Activated CD8-positive, alpha-beta memory T cell treated with anti-CD3 and anti-CD28 coated beads for 1 hour (primary cell): ENCODE measurements at regions not wholly inside any gene's neighbourhood (a gene's known extent, or its start where the extent isn't known, plus 50 kb on each side); places are given as distances from the start of the nearest gene placed in this dataset.
"Not testable (repeated sequence)": the region's sequence is repeated elsewhere in the genome, so short reads cannot be mapped to it uniquely, and the experiment has no call there.

Experiments used
- DNase-seq, 2 donors: peaks; one replicate each; pipeline ENCODE4 v3.0.0-alpha.2; 2020; ENCODE audit warnings: low read depth in 1 of 2; ENCODE audit errors: extremely low read depth in 1 of 2

GRCh38 chr14:87443787-87444186 lies 549.2 kb downstream of the GALC start:
- DNase-seq: no peak

DNA sequence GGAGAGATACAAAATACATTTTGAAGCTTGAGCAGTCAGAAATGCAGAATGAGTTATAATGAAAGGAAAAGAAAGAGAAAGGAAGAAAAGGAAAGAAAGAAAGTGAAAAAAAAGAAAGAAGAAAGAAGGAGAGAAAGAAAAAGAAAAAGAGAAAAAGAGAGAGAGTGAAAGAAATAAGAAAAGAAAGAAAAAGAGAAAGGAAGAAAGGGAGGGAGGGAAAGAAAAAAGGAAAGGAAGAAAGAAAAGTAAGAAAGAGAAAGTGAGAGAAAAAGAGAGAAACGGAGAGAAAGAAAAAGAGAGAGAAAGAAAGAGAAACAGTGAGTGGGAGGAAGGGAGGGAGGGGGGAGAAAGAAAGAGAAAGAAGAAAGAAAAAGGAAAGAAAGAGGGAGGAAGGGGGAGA lies 549.9 kb downstream of the GALC start:
- no peak for DNase-seq

- DNase-seq: no peak
Observed at GRCh38 chr14:87437158-87437557, 555.8 kb downstream of the GALC start.

- DNase-seq: no peak
Observed at GRCh38 chr14:87434680-87435079, 558.3 kb downstream of the GALC start.

- no peak for DNase-seq
Observed at GRCh38 chr14:87434011-87434410, 559.0 kb downstream of the GALC start.

DNA sequence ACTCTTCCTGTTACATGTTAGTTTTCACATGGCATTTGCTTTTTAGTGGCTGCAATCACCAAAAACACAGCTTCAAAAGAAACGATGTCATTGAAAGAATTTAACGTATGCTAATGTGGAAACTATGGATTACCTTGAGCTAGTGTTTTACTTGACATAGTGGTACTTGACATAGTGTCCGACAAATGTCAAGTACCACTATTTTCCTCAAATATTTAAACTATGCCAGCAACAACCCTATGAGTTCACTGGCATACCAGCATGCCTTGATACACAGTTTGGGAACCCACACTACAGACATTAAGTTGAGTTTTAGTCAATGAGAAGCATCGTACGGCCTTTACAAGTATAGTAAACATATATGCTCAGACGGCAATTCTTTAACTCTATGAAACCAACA lies 560.3 kb downstream of the GALC start:
- DNase-seq: no peak

DNA sequence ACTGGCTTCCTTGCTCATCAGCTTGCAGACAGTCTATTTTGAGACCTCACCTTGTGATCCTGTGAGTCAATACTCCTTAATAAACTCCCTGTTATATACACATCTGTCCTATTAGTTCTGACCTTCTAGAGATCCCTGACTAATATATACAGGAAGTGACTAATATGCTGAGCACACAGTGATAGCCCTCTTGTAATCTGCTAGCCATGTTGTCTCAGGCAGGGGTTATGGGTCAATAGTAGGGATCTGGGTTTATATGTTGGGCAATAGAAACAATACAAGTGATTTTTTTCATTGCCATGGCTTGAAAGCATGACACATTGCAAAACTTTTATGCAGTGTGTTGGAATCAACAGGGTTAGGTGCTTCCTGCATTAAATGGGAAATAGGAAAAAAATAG lies 562.2 kb downstream of the GALC start:
- DNase-seq: no peak

- no peak for DNase-seq
Observed at GRCh38 chr14:87430214-87430613, 562.8 kb downstream of the GALC start.

DNA sequence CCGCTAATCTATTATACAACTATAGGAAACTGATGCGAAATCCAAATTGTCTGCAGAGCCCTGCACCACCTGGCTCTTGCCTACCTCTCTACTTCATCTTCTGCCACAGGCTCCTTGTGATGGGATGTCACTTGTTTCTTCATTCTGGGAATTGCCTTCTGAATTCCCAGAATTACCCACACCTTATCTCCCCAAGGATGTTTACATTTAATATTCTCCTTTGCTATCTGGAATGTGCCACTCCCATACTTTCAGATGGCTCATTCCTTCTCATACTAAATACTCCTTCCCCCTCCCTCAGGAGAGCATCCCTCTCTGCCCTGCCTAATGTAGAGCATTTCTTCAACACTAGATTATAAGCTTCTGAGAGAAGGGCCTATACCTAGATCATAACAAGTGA lies 573.1 kb downstream of the GALC start:
- DNase-seq: no peak

DNA sequence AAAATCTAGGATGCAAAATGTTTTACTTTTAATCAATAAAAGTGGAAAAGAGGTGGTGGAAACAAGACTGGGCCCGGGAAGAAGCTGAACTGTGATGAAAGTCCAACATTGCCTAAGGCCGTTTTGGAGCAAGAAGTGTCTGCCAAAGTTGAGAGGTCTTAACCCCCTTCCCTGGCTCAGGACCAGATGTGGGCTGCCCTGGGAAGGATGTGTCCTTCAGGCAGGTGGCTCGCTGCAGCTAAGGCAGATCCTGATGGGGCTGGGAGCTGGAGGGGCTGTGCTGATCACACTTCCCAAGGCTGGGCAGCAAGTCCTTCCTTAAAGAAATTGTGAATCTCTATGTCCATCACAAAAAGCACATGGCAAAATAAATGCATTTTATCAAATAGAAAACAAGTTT lies 581.6 kb downstream of the GALC start:
- no peak for DNase-seq

GRCh38 chr14:87409393-87409792 lies 583.6 kb downstream of the GALC start:
- DNase-seq: no peak

DNA sequence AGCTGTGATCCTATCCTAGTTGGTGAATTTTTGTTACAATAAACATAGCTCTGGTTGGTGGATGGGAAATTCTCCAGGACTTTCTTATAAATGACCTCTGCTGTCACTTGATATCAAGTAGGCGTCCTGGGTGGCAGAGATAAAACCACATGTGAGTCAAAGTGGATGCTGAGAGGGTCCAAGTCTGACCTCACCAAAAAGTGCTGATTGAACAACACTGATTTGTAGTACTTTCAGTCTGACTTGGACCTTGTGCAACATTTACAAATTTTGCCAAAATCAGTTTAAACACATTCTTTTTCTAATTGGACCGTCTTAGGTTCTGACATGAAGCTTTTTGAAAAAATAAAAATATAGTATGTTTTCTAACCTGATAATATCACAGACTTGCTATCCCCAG lies 585.6 kb downstream of the GALC start:
- DNase-seq: no peak

DNA sequence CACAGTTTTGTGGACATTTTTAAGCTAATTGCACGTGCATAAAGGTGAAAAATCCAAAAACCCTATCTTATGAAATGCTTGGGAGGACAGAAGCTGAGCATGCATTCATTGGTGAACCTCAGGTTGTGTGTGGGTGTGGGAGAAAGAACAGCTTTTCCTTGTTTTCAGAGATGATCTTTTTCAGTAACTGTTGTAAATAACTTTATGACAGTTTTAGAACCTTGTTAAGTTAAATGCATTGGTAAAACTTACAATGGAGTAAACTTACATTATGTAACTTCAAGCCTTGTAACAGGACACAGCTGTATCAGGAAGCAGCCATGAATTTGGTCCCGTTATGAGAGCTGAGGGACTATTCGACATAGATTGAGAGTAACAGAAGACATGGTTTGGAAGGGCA lies 587.4 kb downstream of the GALC start:
- no peak for DNase-seq

- no peak for DNase-seq
Observed at GRCh38 chr14:87397499-87397898, 595.5 kb downstream of the GALC start.

- no peak for DNase-seq
Observed at GRCh38 chr14:87391066-87391465, 601.9 kb downstream of the GALC start.

DNA sequence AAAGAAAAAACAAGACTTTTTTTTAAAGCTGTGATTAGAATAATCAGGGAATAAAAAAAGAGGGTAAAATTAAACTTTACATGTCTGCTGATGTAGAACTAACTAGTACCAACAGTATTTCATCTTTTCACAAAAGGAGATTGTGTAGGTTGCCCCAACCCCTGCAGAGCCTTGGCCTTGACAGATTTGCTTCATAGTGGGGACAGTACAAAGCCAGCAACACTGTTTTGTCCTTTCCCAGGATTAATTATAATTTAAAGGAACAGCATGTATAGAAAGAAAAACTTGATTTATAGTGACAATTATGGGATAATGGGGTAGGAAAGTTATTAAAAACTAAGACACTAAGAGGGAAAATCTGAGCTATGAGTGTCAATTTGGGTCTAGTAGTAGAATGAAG lies 604.0 kb downstream of the GALC start:
- DNase-seq: no peak

DNA sequence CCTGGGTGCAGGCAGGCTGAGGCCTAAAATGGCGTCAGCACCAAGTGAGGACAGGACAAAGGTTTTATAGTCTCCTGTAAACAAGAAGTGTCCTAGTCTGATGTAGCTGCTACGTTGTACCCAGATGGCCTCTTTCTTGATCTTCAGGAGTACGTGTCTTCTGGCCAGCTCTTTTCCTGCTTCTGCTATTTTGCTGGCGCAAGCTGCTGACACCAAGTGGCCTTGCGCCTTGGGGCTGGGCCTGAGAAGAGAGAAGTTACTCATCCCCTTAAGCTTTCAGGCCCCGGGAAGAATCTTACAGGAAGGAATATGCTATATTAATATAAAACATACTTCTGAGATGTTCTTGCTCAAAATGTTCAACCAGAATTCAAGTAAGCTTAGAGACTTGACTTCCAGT lies 605.2 kb downstream of the GALC start:
- no peak for DNase-seq

GRCh38 chr14:87386524-87386923 lies 606.5 kb downstream of the GALC start:
- no peak for DNase-seq

DNA sequence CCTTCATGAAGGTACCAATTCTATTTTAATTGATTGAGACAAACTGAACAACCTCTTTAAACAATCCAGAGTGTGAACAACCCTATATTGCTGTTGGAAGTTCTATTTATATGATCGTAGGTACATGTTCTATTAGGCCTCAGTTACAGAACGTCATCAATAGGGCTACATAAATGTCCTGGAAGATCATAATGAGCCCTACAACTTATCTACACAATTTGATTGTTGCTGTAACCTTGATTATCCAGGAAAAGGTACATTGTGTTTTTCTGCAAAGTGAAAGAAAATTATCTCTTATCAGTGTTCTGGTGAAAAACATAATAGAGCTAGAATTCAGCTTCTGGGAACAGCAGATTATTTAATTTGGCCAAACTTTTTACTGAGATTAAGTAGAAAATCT lies 612.9 kb downstream of the GALC start:
- DNase-seq: no peak

- DNase-seq: no peak
Observed at GRCh38 chr14:87368751-87369150, 624.2 kb downstream of the GALC start.

GRCh38 chr14:87360246-87360645 lies 632.7 kb downstream of the GALC start:
- not testable (repeated sequence) for DNase-seq

DNA sequence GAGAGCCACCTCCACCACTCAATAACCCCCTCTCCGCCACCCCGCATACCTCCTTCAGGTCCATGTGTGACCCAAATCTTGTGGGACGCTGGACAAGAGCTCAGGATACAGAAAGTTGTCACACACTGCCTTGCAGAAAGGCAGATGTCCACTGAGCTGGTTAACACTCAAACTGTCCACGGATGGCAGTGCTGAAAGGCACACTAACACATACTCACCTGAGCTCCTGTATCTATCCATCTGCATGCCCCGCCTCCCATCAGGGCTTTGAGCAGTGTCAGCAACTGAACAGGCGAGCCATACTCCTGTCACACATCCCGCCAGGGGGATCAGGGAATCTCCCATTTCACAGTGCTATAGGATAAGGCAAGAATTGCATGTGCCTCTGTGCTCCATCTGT lies 642.0 kb downstream of the GALC start:
- DNase-seq: no peak

DNA sequence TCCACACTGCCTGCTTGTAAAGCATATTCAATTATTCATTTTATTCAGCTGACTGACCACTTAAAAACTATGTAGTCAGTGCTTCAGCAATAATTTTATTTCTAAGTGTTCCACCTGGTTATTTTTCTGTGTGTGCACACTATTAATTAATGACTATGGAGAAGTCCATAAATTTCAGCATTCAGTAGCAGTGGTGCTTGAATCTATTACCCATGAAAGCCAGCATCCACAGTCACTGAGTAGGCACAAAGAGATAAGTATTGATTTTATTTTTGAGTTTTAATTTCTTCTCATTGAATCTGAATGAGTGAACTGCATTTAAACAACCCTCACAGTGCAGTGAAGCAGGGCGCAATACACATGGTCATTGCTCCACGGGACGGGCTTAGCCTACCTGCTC lies 643.1 kb downstream of the GALC start:
- no peak for DNase-seq

DNA sequence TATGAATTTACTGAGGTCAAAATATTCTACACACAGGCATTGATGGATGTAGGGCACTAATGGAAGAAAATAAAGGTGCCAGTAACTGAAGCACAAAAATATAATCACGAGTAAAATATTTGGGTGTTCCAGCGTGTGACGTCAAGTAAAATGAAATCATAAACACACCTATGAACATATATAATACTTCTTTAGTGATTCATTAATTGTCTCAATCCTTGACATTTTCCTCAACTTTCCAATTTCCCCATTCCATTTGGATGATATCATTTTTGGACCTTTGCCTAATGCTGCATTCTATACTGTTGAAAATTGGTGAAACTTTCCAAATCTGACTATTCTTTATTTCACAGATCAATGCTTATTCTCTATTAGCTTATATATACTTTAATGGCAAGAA lies 649.3 kb downstream of the GALC start:
- DNase-seq: no peak
